ENCODE measurements at regions not wholly inside any gene's neighbourhood (a gene's known extent, or its start where the extent isn't known, plus 50 kb on each side); places are given as distances from the start of the nearest gene placed in this dataset.

GRCh38 chr12:73301530-73301929 is 1029.4 kb downstream of the TRHDE start:
- DNase-seq (ENCODE audit: low spot score), result no peak
- intact Hi-C loops (cut with DNase I), result no loop called here

GRCh38 chr12:73307260-73307659 is 1035.1 kb downstream of the TRHDE start:
- no peak for DNase-seq (ENCODE audit: low spot score)
- intact Hi-C loops (cut with DNase I), result no loop called here

- DNase-seq (ENCODE audit: low spot score), result no peak
- intact Hi-C loops (cut with DNase I), result no loop called here
Observed at GRCh38 chr12:73308079-73308478, 1035.9 kb downstream of the TRHDE start.

- no peak for DNase-seq (ENCODE audit: low spot score)
- intact Hi-C loops (cut with DNase I), result no loop called here
Observed at GRCh38 chr12:73308747-73309146, 1036.6 kb downstream of the TRHDE start.

GRCh38 chr12:73321319-73321718 is 1049.1 kb downstream of the TRHDE start:
- no peak for DNase-seq (ENCODE audit: low spot score)
- intact Hi-C loops (cut with DNase I), result no loop called here

- intact Hi-C loops (cut with DNase I), result no loop called here
- DNase-seq (ENCODE audit: low spot score), result no peak
Observed at GRCh38 chr12:73321776-73322175, 1049.6 kb downstream of the TRHDE start.

- no peak for DNase-seq (ENCODE audit: low spot score)
- intact Hi-C loops (cut with DNase I), result no loop called here
Observed at GRCh38 chr12:73330584-73331351, 1058.6 kb downstream of the TRHDE start.

- intact Hi-C loops (cut with DNase I), result no loop called here
- DNase-seq (ENCODE audit: low spot score), result no peak
Observed at GRCh38 chr12:73341559-73342247, 1069.5 kb downstream of the TRHDE start.

- intact Hi-C loops (cut with DNase I), result no loop called here
Observed at GRCh38 chr12:73342733-73343132, 1070.6 kb downstream of the TRHDE start.

GRCh38 chr12:73352826-73353225 is 1080.7 kb downstream of the TRHDE start:
- intact Hi-C loops (cut with DNase I), result no loop called here
- DNase-seq (ENCODE audit: low spot score), result no peak

More at GRCh38 chr12:73342733-73343132, 1070.6 kb downstream of the TRHDE start:
- no peak for DNase-seq (ENCODE audit: low spot score)

GRCh38 chr12:73361156-73361863 is 1089.1 kb downstream of the TRHDE start:
- DNase-seq (ENCODE audit: low spot score), result no peak
- intact Hi-C loops (cut with DNase I), result no loop called here

- no peak for DNase-seq (ENCODE audit: low spot score)
- intact Hi-C loops (cut with DNase I), result no loop called here
Observed at GRCh38 chr12:73361864-73362230, 1089.7 kb downstream of the TRHDE start.

- no peak for DNase-seq (ENCODE audit: low spot score)
- intact Hi-C loops (cut with DNase I), result no loop called here
Observed at GRCh38 chr12:73362666-73363065, 1090.5 kb downstream of the TRHDE start.

GRCh38 chr12:73372856-73373255 is 1100.7 kb downstream of the TRHDE start:
- no peak for DNase-seq (ENCODE audit: low spot score)
- intact Hi-C loops (cut with DNase I), result no loop called here

GRCh38 chr12:73374360-73374759 is 1102.2 kb downstream of the TRHDE start:
- intact Hi-C loops (cut with DNase I), result no loop called here
- DNase-seq (ENCODE audit: low spot score), result no peak

GRCh38 chr12:73383584-73384222 is 1111.5 kb downstream of the TRHDE start:
- intact Hi-C loops (cut with DNase I), result no loop called here
- DNase-seq (ENCODE audit: low spot score), result no peak

- no peak for DNase-seq (ENCODE audit: low spot score)
- intact Hi-C loops (cut with DNase I), result no loop called here
Observed at GRCh38 chr12:73384592-73384991, 1112.4 kb downstream of the TRHDE start.

GRCh38 chr12:73390261-73390660 is 1118.1 kb downstream of the TRHDE start:
- DNase-seq (ENCODE audit: low spot score), result no peak
- intact Hi-C loops (cut with DNase I), result no loop called here

- intact Hi-C loops (cut with DNase I), result no loop called here
- DNase-seq (ENCODE audit: low spot score), result no peak
Observed at GRCh38 chr12:73413051-73413450, 1124.6 kb upstream of the ATXN7L3B start.

GRCh38 chr12:73413974-73414373 is 1123.7 kb upstream of the ATXN7L3B start:
- DNase-seq (ENCODE audit: low spot score), result no peak
- intact Hi-C loops (cut with DNase I), result no loop called here

All from cardiac septum (tissue), 1 donor.